H9 (cell line): ENCODE measurements at regions not wholly inside any gene's neighbourhood (a gene's known extent, or its start where the extent isn't known, plus 50 kb on each side); places are given as distances from the start of the nearest gene placed in this dataset.
"Not testable (repeated sequence)": the region's sequence is repeated elsewhere in the genome, so short reads cannot be mapped to it uniquely, and the experiment has no call there.

Experiments
- DNase-seq: peaks from one replicate; pipeline ENCODE4 v3.0.0-alpha.2; 2017
- H2AFZ ChIP-seq: one replicate; pipeline ENCODE4 v1.6.1; 2013; ENCODE audit warnings: mild to moderate bottlenecking, low read length, control low read depth, moderate library complexity
- H2AK5ac ChIP-seq: 2 replicates; pipeline ENCODE4 v1.6.1; 2013; ENCODE audit warnings: low read length, control low read depth, mixed read lengths; ENCODE audit not compliant: insufficient read length
- H2BK120ac ChIP-seq: one replicate; pipeline ENCODE4 v1.6.1; 2013; ENCODE audit warnings: low read depth, mild to moderate bottlenecking, low read length, control low read depth, inconsistent platforms; ENCODE audit not compliant: poor library complexity, severe bottlenecking
- H2BK12ac ChIP-seq: 2 replicates; pipeline ENCODE4 v1.6.1; 2013; ENCODE audit warnings: low read length, control low read depth, mixed read lengths, low read depth; ENCODE audit not compliant: insufficient read length
- H2BK15ac ChIP-seq: 2 replicates; pipeline ENCODE4 v1.6.1; 2013; ENCODE audit warnings: low read depth, low read length, control low read depth
- H2BK20ac ChIP-seq: one replicate; pipeline ENCODE4 v1.6.1; 2013; ENCODE audit warnings: low read depth, mild to moderate bottlenecking, low read length, control low read depth, inconsistent platforms; ENCODE audit not compliant: poor library complexity, severe bottlenecking
- H2BK5ac ChIP-seq: 2 replicates; pipeline ENCODE4 v1.6.1; 2013; ENCODE audit warnings: low read length, control low read depth, mixed read lengths; ENCODE audit not compliant: insufficient read length
- H3K14ac ChIP-seq: 2 replicates; pipeline ENCODE4 v1.6.1; 2013; ENCODE audit warnings: low read length, control low read depth; ENCODE audit not compliant: insufficient read depth
- H3K18ac ChIP-seq: 2 replicates; pipeline ENCODE4 v1.6.1; 2013; ENCODE audit warnings: low read depth, mild to moderate bottlenecking, mixed read lengths, low read length, control low read depth; ENCODE audit not compliant: insufficient read length
- H3K23ac ChIP-seq: 2 replicates; pipeline ENCODE4 v1.6.1; 2013; ENCODE audit warnings: low read length, control low read depth, mixed read lengths, low read depth; ENCODE audit not compliant: insufficient read length
- H3K23me2 ChIP-seq: 2 replicates; pipeline ENCODE4 v1.6.1; 2013; ENCODE audit warnings: low read depth, mild to moderate bottlenecking, mixed read lengths, low read length, control low read depth; ENCODE audit not compliant: insufficient read length, poor library complexity, severe bottlenecking
- H3K27ac ChIP-seq: 2 replicates; pipeline ENCODE4 v1.5.1; 2013; ENCODE audit warnings: low read length, control low read depth, mixed read lengths, low read depth; ENCODE audit not compliant: insufficient read length
- H3K27me3 ChIP-seq: 2 replicates; pipeline ENCODE4 v1.6.1; 2013; ENCODE audit warnings: low read length, control low read depth, inconsistent platforms; ENCODE audit not compliant: insufficient read depth
- H3K4ac ChIP-seq: 2 replicates; pipeline ENCODE4 v1.6.1; 2013; ENCODE audit warnings: low read depth, mild to moderate bottlenecking, control low read depth, inconsistent platforms, low read length, moderate library complexity
- H3K4me1 ChIP-seq: 2 replicates; pipeline ENCODE4 v1.6.1; 2013; ENCODE audit warnings: low read length, control low read depth, inconsistent platforms; ENCODE audit not compliant: insufficient read depth
- H3K4me2 ChIP-seq: 2 replicates; pipeline ENCODE4 v1.6.1; 2013; ENCODE audit warnings: low read length, control low read depth, mixed read lengths; ENCODE audit not compliant: insufficient read length, insufficient read depth
- H3K56ac ChIP-seq: 2 replicates; pipeline ENCODE4 v1.6.1; 2013; ENCODE audit warnings: low read depth, mild to moderate bottlenecking, mixed read lengths, low read length, control low read depth; ENCODE audit not compliant: insufficient read length
- H3K79me1 ChIP-seq: 2 replicates; pipeline ENCODE4 v1.6.1; 2013; ENCODE audit warnings: low read depth, mild to moderate bottlenecking, moderate library complexity, low read length, control low read depth, inconsistent platforms; ENCODE audit not compliant: insufficient read depth, poor library complexity, severe bottlenecking
- H3K79me2 ChIP-seq: 2 replicates; pipeline ENCODE4 v1.6.1; 2013; ENCODE audit warnings: low read length, control low read depth, inconsistent platforms; ENCODE audit not compliant: insufficient read depth
- H3K9ac ChIP-seq: 2 replicates; pipeline ENCODE4 v1.6.1; 2013; ENCODE audit warnings: low read length, control low read depth, mixed read lengths; ENCODE audit not compliant: insufficient read length; ENCODE audit errors: extremely low read depth
- H3K9me3 ChIP-seq: one replicate; pipeline ENCODE4 v1.6.1; 2013; ENCODE audit warnings: low read depth, low read length, inconsistent platforms; ENCODE audit not compliant: control insufficient read depth
- H3T11ph ChIP-seq: one replicate; pipeline ENCODE4 v1.6.1; 2013; ENCODE audit warnings: mild to moderate bottlenecking, low read length, control low read depth, inconsistent platforms
- H4K20me1 ChIP-seq: one replicate; pipeline ENCODE4 v1.6.1; 2013; ENCODE audit not compliant: control insufficient read depth, insufficient read length, insufficient read depth
- H4K5ac ChIP-seq: 2 replicates; pipeline ENCODE4 v1.6.1; 2013; ENCODE audit warnings: low read depth, mild to moderate bottlenecking, mixed read lengths, low read length, control low read depth; ENCODE audit not compliant: insufficient read length
- H4K8ac ChIP-seq: replicated peaks from 2 replicates; pipeline ENCODE4 v1.6.1; 2013; ENCODE audit warnings: low read length, control low read depth, mixed read lengths, low read depth; ENCODE audit not compliant: insufficient read length
- H4K91ac ChIP-seq: 2 replicates; pipeline ENCODE4 v1.6.1; 2013; ENCODE audit warnings: low read depth, mild to moderate bottlenecking, moderate library complexity, mixed read lengths, low read length, control low read depth; ENCODE audit not compliant: insufficient read length
- H3K27ac Mint-ChIP-seq, 3 experiments: 2 replicates in 2 of 3; 3 replicates in 1 of 3; pipeline ENCODE4 v1.8.0; 2020 to 2021; ENCODE audit warnings: mixed read lengths in 3 of 3, mild to moderate bottlenecking in 1 of 3, moderate library complexity in 1 of 3
- H3K27me3 Mint-ChIP-seq: 2 replicates; pipeline ENCODE4 v1.8.0; 2021; ENCODE audit warnings: low read depth, mild to moderate bottlenecking, moderate library complexity, mixed read lengths
- H3K36me3 Mint-ChIP-seq, 3 experiments: 2 replicates in 2 of 3; 3 replicates in 1 of 3; pipeline ENCODE4 v1.8.0; 2020 to 2021; ENCODE audit warnings: low read depth in 3 of 3, mixed read lengths in 3 of 3; ENCODE audit not compliant: insufficient read depth in 1 of 3
- H3K4me1 Mint-ChIP-seq, 2 experiments: 2 replicates each; pipeline ENCODE4 v1.8.0; 2020; ENCODE audit warnings: mixed read lengths in 2 of 2
- H3K4me3 Mint-ChIP-seq, 2 experiments: 2 replicates in 1 of 2; 3 replicates in 1 of 2; pipeline ENCODE4 v1.8.0; 2020 to 2021; ENCODE audit warnings: mild to moderate bottlenecking in 2 of 2, mixed read lengths in 2 of 2, moderate library complexity in 1 of 2
- H3K9me3 Mint-ChIP-seq, 2 experiments: 2 replicates in 1 of 2; 3 replicates in 1 of 2; pipeline ENCODE4 v1.8.0; 2020; ENCODE audit warnings: mild to moderate bottlenecking in 2 of 2, mixed read lengths in 2 of 2, moderate library complexity in 1 of 2
- CTCF ChIP-seq: fragments of 200-600 bp; sonication (generic); conservative IDR thresholded peaks from 3 replicates; pipeline ENCODE4 v1.8.0; 2021; ENCODE audit warnings: antibody characterized with exemption, mild to moderate bottlenecking
- WGBS: extraction: QIAGEN DNeasy Blood & Tissue Kit; methylation state at CpG from one replicate; pipeline ENCODE4 v1.1.7; 2013; ENCODE audit warnings: missing lambda C conversion rate, low lambda C conversion rate, mixed read lengths; ENCODE audit not compliant: insufficient read length; ENCODE audit errors: extremely low coverage; 5-methylcytosine and 5-hydroxymethylcytosine counted together

GRCh38 chrX:131693359-131693758, 149.5 kb downstream of the OR13H1 start:
- no peak overlapping the region for H3K4me2 ChIP-seq
- H3K4me1 Mint-ChIP-seq: peaks cover 0 to 5% of the 10 kb centered on the region in 2 experiments; a peak in 2 of 4 replicates
- no peaks in the 10 kb centered on the region for H3K23me2 ChIP-seq
- peaks cover 41% of the 10 kb centered on the region for H3K9me3 ChIP-seq
- no peak overlapping the region for H3K14ac ChIP-seq
- H3K4me1 ChIP-seq: no peaks in the 10 kb centered on the region; the same call in 1 of the 2 replicates
- no peak overlapping the region for H2BK5ac ChIP-seq
- no peak overlapping the region for H3K27ac Mint-ChIP-seq
- H2AK5ac ChIP-seq: no peak overlapping the region
- H3K23ac ChIP-seq: no peak overlapping the region
- H4K8ac ChIP-seq: no peak overlapping the region
- TF ChIP-seq CTCF: no peak
- no peak overlapping the region for H2BK20ac ChIP-seq
- H3K9me3 Mint-ChIP-seq: peaks cover 58 to 74% of the 10 kb centered on the region in 2 experiments
- H3T11ph ChIP-seq: no peak overlapping the region
- no peak overlapping the region for H4K5ac ChIP-seq
- H4K91ac ChIP-seq: no peak overlapping the region
- H3K4me3 Mint-ChIP-seq: no peak overlapping the region
- H3K36me3 Mint-ChIP-seq: peaks cover 88 to 91% (median 89%) of the 10 kb centered on the region in 3 experiments
- H3K9ac ChIP-seq: no peak overlapping the region
- no peaks in the 10 kb centered on the region for H3K79me2 ChIP-seq
- H3K27ac ChIP-seq: no peak overlapping the region
- no peak overlapping the region for H2BK12ac ChIP-seq
- no peak overlapping the region for H2BK15ac ChIP-seq
- H3K56ac ChIP-seq: no peak overlapping the region
- no peak overlapping the region for H2BK120ac ChIP-seq
- no peak overlapping the region for H3K4ac ChIP-seq
- H4K20me1 ChIP-seq: no peaks in the 10 kb centered on the region
- no peak for DNase-seq
- H3K79me1 ChIP-seq: no peaks in the 10 kb centered on the region
- no peak overlapping the region for H2AFZ ChIP-seq
- H3K27me3 ChIP-seq: no peaks in the 10 kb centered on the region
- H3K27me3 Mint-ChIP-seq: no peaks in the 10 kb centered on the region
- H3K18ac ChIP-seq: no peak overlapping the region

GRCh38 chrX:131696989-131697388, 153.1 kb downstream of the OR13H1 start:
- not testable (repeated sequence) for H3K56ac ChIP-seq, H3K4me3 Mint-ChIP-seq, H3K4me1 ChIP-seq, H4K8ac ChIP-seq, H4K5ac ChIP-seq, H3K79me1 ChIP-seq, H3K4me2 ChIP-seq, H2BK12ac ChIP-seq, H3K79me2 ChIP-seq, H3T11ph ChIP-seq, H3K23me2 ChIP-seq, H4K20me1 ChIP-seq, H3K27me3 Mint-ChIP-seq, H3K14ac ChIP-seq, H2BK5ac ChIP-seq, H3K18ac ChIP-seq, H4K91ac ChIP-seq, H3K27ac Mint-ChIP-seq, DNase-seq, H3K9ac ChIP-seq, H3K27me3 ChIP-seq, H3K4ac ChIP-seq, H3K27ac ChIP-seq, H2AK5ac ChIP-seq, H3K23ac ChIP-seq, H2BK20ac ChIP-seq, H2AFZ ChIP-seq, H2BK15ac ChIP-seq, H2BK120ac ChIP-seq
- peaks cover 39% of the 10 kb centered on the region for H3K9me3 ChIP-seq
- Mint-ChIP-seq H3K9me3 (peaks cover 49 to 60% of the 10 kb centered on the region in 2 experiments), H3K36me3 (peaks cover 79 to 89% (median 83%) of the 10 kb centered on the region in 3 experiments), H3K4me1 (peaks cover 4 to 14% of the 10 kb centered on the region in 2 experiments)
- WGBS: no CpG with 5 or more reads among the region's 3 CpGs
